ENCODE measurements at regions not wholly inside any gene's neighbourhood (a gene's known extent, or its start where the extent isn't known, plus 50 kb on each side); places are given as distances from the start of the nearest gene placed in this dataset.

DNA sequence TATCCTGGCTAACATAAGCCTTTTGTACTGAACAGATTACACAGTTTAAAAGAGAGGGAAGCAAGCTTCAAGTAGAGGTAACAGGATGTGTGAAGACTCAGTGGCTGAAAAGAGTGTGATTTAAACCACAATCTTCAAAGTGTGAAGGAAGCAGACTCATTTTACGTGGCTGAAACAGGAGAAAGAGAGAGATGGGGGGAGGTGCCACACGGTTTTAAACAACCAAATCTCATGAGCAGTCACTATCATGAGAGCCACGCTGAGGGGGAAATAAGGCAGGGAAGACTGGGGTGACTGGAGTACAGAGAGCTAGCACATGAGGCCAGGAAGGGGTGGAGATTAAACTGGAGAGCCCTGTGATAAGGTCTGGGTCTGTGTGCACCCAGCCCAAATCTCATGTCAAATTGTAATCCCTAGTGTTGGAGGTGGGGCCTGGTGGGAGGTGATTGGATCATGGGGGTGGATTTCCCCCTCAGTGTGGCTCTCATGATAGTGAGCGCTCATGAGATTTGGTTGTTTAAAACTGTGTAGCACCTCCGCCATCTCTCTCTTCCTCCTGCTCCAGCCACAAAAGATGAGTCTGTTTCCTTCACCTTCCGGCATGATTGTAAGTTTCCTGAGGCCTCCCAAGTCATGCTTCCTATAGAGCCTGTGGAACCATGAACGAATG, 318.6 kb upstream of the CD180 start (continued):
- TF ChIP-seq, protein P1, sequence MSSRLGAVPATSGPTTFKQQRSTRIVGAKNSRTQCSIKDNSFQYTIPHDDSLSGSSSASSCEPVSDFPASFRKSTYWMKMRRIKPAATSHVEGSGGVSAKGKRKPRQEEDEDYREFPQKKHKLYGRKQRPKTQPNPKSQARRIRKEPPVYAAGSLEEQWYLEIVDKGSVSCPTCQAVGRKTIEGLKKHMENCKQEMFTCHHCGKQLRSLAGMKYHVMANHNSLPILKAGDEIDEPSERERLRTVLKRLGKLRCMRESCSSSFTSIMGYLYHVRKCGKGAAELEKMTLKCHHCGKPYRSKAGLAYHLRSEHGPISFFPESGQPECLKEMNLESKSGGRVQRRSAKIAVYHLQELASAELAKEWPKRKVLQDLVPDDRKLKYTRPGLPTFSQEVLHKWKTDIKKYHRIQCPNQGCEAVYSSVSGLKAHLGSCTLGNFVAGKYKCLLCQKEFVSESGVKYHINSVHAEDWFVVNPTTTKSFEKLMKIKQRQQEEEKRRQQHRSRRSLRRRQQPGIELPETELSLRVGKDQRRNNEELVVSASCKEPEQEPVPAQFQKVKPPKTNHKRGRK (CRISPR knock-in tag; IDR thresholded peaks at IDR 0.05; ENCODE audit: borderline replicate concordance) = no peak
- no peak for TF ChIP-seq JAZF1 (CRISPR knock-in tag; IDR thresholded peaks at IDR 0.05)

DNA sequence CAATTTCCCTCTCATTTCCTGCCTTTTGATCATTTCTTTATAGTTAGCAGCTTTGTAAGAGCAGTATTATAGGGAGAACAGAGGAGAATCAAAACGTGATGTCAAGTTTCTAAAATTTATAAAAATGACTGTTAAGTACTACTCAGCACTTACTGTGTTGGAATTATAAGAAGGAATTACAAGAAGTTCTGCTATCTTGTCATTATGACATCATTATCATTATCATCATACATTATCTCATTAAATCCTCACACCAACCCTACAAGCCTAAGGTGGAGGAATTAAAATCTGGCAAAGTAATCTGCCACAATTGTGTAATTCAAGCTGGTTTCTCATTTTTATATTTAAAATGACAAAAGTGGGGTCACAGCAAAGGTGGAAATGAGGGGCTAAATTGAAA, 316.2 kb upstream of the CD180 start:
- Mint-ChIP-seq H3K36me3 (no peaks in the 10 kb centered on the region), H3K27me3 (ENCODE audit: low read depth) (no peaks in the 10 kb centered on the region), H3K4me1 (peaks cover 7% of the 10 kb centered on the region), H3K9me3 (peaks cover 4% of the 10 kb centered on the region; the same call in 1 of the 2 replicates), H3K4me3 (no peak overlapping the region), H3K27ac (no peak overlapping the region)
- CTCF ChIA-PET = no interaction called here
- ATAC-seq = no peak
- POLR2A ChIA-PET = interaction anchor here (0.5 kb wide), 1 partner anchor 567 kb away, joined by 5 read pairs; no protein-coding TSS in a partner anchor
- DNase-seq (ENCODE audit: low spot score) = no peak
- TF ChIP-seq SOX15 (CRISPR knock-in tag; IDR thresholded peaks at IDR 0.05) = no peak
- TF ChIP-seq NR3C1 (CRISPR knock-in tag; conservative IDR thresholded peaks at IDR 0.05; ENCODE audit: low read depth) = no peak
- TF ChIP-seq RORB (CRISPR knock-in tag; IDR thresholded peaks at IDR 0.05) = no peak
- TF ChIP-seq, protein P2, sequence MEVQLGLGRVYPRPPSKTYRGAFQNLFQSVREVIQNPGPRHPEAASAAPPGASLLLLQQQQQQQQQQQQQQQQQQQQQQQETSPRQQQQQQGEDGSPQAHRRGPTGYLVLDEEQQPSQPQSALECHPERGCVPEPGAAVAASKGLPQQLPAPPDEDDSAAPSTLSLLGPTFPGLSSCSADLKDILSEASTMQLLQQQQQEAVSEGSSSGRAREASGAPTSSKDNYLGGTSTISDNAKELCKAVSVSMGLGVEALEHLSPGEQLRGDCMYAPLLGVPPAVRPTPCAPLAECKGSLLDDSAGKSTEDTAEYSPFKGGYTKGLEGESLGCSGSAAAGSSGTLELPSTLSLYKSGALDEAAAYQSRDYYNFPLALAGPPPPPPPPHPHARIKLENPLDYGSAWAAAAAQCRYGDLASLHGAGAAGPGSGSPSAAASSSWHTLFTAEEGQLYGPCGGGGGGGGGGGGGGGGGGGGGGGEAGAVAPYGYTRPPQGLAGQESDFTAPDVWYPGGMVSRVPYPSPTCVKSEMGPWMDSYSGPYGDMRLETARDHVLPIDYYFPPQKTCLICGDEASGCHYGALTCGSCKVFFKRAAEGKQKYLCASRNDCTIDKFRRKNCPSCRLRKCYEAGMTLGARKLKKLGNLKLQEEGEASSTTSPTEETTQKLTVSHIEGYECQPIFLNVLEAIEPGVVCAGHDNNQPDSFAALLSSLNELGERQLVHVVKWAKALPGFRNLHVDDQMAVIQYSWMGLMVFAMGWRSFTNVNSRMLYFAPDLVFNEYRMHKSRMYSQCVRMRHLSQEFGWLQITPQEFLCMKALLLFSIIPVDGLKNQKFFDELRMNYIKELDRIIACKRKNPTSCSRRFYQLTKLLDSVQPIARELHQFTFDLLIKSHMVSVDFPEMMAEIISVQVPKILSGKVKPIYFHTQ (CRISPR knock-in tag; IDR thresholded peaks at IDR 0.05) = no peak

DNA sequence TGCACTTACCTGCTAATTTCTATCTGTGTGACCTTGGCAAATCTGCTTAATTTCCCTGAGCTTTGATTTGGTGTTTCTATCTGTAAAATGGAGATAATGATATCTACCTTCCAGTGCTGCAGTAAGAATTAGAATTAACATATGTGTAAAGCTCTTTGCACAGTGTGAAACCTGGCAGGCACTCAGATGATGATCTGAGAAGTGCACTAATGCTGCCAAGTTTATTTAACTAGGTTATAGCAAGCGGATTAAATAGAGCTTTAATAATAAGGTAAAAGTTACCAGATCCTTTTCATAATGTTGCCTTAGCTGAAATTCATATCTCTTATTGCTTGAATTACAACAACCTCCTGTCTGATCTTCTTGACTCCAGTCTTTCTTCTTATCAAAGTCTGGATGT, 315.3 kb upstream of the CD180 start:
- CTCF ChIA-PET = no interaction called here
- no peak overlapping the region for H3K4me3 Mint-ChIP-seq
- no peak for DNase-seq (ENCODE audit: low spot score)
- no peaks in the 10 kb centered on the region for H3K27me3 Mint-ChIP-seq (ENCODE audit: low read depth)
- ATAC-seq = no peak
- no peaks in the 10 kb centered on the region for H3K36me3 Mint-ChIP-seq
- H3K4me1 Mint-ChIP-seq = peaks cover 12% of the 10 kb centered on the region
- no peak for TF ChIP-seq SMAD4 (CRISPR knock-in tag; IDR thresholded peaks at IDR 0.05)
- TF ChIP-seq, protein P3, sequence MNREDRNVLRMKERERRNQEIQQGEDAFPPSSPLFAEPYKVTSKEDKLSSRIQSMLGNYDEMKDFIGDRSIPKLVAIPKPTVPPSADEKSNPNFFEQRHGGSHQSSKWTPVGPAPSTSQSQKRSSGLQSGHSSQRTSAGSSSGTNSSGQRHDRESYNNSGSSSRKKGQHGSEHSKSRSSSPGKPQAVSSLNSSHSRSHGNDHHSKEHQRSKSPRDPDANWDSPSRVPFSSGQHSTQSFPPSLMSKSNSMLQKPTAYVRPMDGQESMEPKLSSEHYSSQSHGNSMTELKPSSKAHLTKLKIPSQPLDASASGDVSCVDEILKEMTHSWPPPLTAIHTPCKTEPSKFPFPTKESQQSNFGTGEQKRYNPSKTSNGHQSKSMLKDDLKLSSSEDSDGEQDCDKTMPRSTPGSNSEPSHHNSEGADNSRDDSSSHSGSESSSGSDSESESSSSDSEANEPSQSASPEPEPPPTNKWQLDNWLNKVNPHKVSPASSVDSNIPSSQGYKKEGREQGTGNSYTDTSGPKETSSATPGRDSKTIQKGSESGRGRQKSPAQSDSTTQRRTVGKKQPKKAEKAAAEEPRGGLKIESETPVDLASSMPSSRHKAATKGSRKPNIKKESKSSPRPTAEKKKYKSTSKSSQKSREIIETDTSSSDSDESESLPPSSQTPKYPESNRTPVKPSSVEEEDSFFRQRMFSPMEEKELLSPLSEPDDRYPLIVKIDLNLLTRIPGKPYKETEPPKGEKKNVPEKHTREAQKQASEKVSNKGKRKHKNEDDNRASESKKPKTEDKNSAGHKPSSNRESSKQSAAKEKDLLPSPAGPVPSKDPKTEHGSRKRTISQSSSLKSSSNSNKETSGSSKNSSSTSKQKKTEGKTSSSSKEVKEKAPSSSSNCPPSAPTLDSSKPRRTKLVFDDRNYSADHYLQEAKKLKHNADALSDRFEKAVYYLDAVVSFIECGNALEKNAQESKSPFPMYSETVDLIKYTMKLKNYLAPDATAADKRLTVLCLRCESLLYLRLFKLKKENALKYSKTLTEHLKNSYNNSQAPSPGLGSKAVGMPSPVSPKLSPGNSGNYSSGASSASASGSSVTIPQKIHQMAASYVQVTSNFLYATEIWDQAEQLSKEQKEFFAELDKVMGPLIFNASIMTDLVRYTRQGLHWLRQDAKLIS (CRISPR knock-in tag; IDR thresholded peaks at IDR 0.05; ENCODE audit: borderline replicate concordance) = no peak
- no peak for TF ChIP-seq SP1 (CRISPR knock-in tag; conservative IDR thresholded peaks at IDR 0.05)
- TF ChIP-seq, protein P4, sequence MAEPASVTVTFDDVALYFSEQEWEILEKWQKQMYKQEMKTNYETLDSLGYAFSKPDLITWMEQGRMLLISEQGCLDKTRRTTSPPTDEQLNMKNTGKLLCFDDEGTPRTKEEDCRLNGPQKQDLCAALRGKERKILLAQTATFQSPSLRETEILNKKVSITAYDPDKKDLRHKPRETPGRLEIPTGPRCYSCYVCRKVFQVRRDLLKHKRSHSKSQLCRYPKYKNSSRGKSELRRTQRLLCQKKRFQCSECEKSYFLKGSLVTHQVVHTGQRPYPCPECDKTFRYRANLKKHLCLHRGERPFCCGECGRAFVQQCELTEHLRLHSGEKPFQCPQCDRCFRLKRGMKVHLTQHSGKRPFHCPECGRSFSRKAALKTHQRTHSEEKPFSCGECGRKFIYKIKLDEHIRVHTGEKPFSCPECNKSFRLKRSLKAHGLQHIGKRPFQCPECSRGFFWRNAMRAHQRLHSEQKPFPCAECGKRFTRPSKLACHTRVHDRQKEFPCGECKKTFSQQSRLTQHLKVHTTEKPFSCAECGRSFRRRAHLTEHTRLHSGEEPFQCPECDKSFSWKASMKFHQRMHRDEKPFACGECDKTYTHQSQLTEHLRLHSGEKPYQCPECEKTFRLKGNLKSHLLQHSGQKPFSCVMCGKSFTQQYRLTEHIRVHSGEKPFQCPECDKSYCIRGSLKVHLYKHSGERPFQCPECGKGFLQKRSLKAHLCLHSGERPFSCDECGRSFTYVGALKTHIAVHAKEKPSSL (CRISPR knock-in tag; conservative IDR thresholded peaks at IDR 0.05) = no peak
- TF ChIP-seq, protein P5, sequence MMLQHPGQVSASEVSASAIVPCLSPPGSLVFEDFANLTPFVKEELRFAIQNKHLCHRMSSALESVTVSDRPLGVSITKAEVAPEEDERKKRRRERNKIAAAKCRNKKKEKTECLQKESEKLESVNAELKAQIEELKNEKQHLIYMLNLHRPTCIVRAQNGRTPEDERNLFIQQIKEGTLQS (CRISPR knock-in tag; conservative IDR thresholded peaks at IDR 0.05) = no peak
- POLR2A ChIA-PET = interaction anchor here (0.5 kb wide), 1 partner anchor 568 kb away, joined by 5 read pairs; no protein-coding TSS in a partner anchor
- no peak overlapping the region for H3K27ac Mint-ChIP-seq
- H3K9me3 Mint-ChIP-seq = peaks cover 4% of the 10 kb centered on the region; the same call in 1 of the 2 replicates

All from WTC11 (cell line).